Liver (tissue), 8 donors: ENCODE measurements at regions not wholly inside any gene's neighbourhood (a gene's known extent, or its start where the extent isn't known, plus 50 kb on each side); places are given as distances from the start of the nearest gene placed in this dataset.
"Not testable (repeated sequence)": the region's sequence is repeated elsewhere in the genome, so short reads cannot be mapped to it uniquely, and the experiment has no call there.

ENCODE experiments used
- DNase-seq: peaks from one replicate; pipeline ENCODE4 v3.0.0-alpha.2; 2017; ENCODE audit warnings: low spot score
- H3K27ac ChIP-seq, 2 donors: one replicate each; pipeline ENCODE4 v1.7.0; 2013; ENCODE audit warnings: inconsistent platforms in 2 of 2, low read length in 2 of 2, control low read depth in 1 of 2, low read depth in 1 of 2, mild to moderate bottlenecking in 1 of 2
- H3K27me3 ChIP-seq, 4 donors: one replicate each; pipeline versions ENCODE4 v1.6.1 to v1.7.0; 2013; ENCODE audit warnings: low read length in 3 of 4, inconsistent platforms in 1 of 4, mild to moderate bottlenecking in 1 of 4, moderate library complexity in 1 of 4; ENCODE audit not compliant: control insufficient read depth in 4 of 4, insufficient read depth in 4 of 4
- H3K36me3 ChIP-seq, 4 donors: one replicate each; pipeline versions ENCODE4 v1.6.1 to v1.7.0; 2013; ENCODE audit warnings: low read length in 3 of 4, mild to moderate bottlenecking in 3 of 4, low read depth in 1 of 4, moderate library complexity in 1 of 4; ENCODE audit not compliant: control insufficient read depth in 4 of 4, insufficient read depth in 3 of 4
- H3K4me1 ChIP-seq, 4 donors: one replicate each; pipeline versions ENCODE4 v1.6.1 to v1.7.0; 2013; ENCODE audit warnings: low read length in 3 of 4, mild to moderate bottlenecking in 3 of 4, moderate library complexity in 1 of 4; ENCODE audit not compliant: control insufficient read depth in 4 of 4, insufficient read depth in 4 of 4
- H3K4me3 ChIP-seq, 3 donors: one replicate each; pipeline versions ENCODE4 v1.6.1 to v1.7.0; 2013; ENCODE audit warnings: low read length in 3 of 3, control low read depth in 1 of 3, low read depth in 1 of 3, mild to moderate bottlenecking in 1 of 3
- H3K9ac ChIP-seq, 2 donors: one replicate each; pipeline ENCODE4 v1.7.0; 2013; ENCODE audit warnings: low read length in 2 of 2, mild to moderate bottlenecking in 2 of 2, moderate library complexity in 2 of 2, control low read depth in 1 of 2, low read depth in 1 of 2
- H3K9me3 ChIP-seq, 4 donors: one replicate each; pipeline versions ENCODE4 v1.6.1 to v1.7.0; 2013; ENCODE audit warnings: low read length in 3 of 4; ENCODE audit not compliant: control insufficient read depth in 4 of 4
- EGR1 ChIP-seq, 2 donors: IDR thresholded peaks; 2 replicates each; pipeline ENCODE4 v1.6.1; 2016 to 2018; ENCODE audit warnings: antibody characterized with exemption in 2 of 2, low read depth in 2 of 2
- FOXA2 ChIP-seq: IDR thresholded peaks from 2 replicates; pipeline ENCODE4 v1.6.1; 2016; ENCODE audit warnings: antibody characterized with exemption
- HNF4A ChIP-seq, 2 donors: conservative IDR thresholded peaks; 2 replicates each; pipeline ENCODE4 v1.6.1; 2016; ENCODE audit warnings: antibody characterized with exemption in 2 of 2, mild to moderate bottlenecking in 2 of 2
- HNF4G ChIP-seq: IDR thresholded peaks from 2 replicates; pipeline ENCODE4 v1.6.1; 2016; ENCODE audit warnings: antibody characterized with exemption
- JUND ChIP-seq, 2 donors: IDR thresholded peaks; 2 replicates each; pipeline ENCODE4 v1.6.1; 2016; ENCODE audit warnings: antibody characterized with exemption in 2 of 2
- NR2F2 ChIP-seq: IDR thresholded peaks from 2 replicates; pipeline ENCODE4 v1.6.1; 2016; ENCODE audit warnings: antibody characterized with exemption
- RAD21 ChIP-seq, 2 donors: IDR thresholded peaks; 2 replicates each; pipeline ENCODE4 v1.6.1; 2016; ENCODE audit warnings: antibody characterized with exemption in 2 of 2, mild to moderate bottlenecking in 2 of 2
- RXRA ChIP-seq, 2 donors: IDR thresholded peaks; 2 replicates each; pipeline ENCODE4 v1.6.1; 2017 to 2018; ENCODE audit warnings: antibody characterized with exemption in 2 of 2, mild to moderate bottlenecking in 1 of 2
- TAF1 ChIP-seq: conservative IDR thresholded peaks from 2 replicates; pipeline ENCODE4 v1.6.1; 2016; ENCODE audit warnings: antibody characterized with exemption, mild to moderate bottlenecking
- YY1 ChIP-seq: IDR thresholded peaks from 2 replicates; pipeline ENCODE4 v1.6.1; 2016; ENCODE audit warnings: antibody characterized with exemption, mild to moderate bottlenecking
- WGBS: extraction: QIAGEN DNeasy Blood & Tissue Kit; methylation state at CpG from one replicate; pipeline ENCODE4 v1.1.7; 2013; 5-methylcytosine and 5-hydroxymethylcytosine counted together
- TF ChIP-seq, protein P1 (sequence below): fragments of 150-350 bp; IDR thresholded peaks from 2 replicates; pipeline ENCODE4 v1.5.1; 2017; ENCODE audit warnings: improper control_type of control experiment, low read depth, low read length; ENCODE audit not compliant: missing input control
- TF ChIP-seq, protein P2 (sequence below): IDR thresholded peaks from 2 replicates; pipeline ENCODE4 v1.6.1; 2016; ENCODE audit warnings: antibody characterized with exemption
- TF ChIP-seq, protein P3 (sequence below): IDR thresholded peaks from 2 replicates; pipeline ENCODE4 v1.6.1; 2016; ENCODE audit warnings: antibody characterized with exemption
- TF ChIP-seq, protein P4 (sequence below): IDR thresholded peaks from 2 replicates; pipeline ENCODE4 v1.6.1; 2016; ENCODE audit warnings: antibody characterized with exemption
- donor health status: healthy.
- donor health status: healthy.
- donor health status: healthy.
- donor health status: healthy.
- donor health status: healthy.

DNA sequence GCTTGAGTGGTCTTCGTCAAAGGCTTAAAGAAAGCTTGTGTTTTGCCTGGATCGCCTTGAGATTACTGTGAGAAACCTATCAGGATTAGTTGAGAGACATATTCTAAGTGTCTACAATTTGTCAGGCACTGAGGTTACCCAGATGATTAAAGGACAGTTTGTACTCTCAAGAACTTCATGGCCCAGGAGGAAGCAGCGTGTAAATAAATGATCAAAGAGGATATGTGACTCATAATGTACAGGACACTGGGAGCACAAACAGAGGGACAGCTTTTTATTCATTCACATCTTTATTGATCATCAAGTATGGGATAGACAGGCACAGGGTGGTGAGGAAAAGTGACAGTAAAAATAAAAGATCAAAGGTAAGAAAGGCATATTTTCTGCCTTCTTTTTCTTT is 152.6 kb upstream of the FSHR start:
- DNase-seq: no peak

DNA sequence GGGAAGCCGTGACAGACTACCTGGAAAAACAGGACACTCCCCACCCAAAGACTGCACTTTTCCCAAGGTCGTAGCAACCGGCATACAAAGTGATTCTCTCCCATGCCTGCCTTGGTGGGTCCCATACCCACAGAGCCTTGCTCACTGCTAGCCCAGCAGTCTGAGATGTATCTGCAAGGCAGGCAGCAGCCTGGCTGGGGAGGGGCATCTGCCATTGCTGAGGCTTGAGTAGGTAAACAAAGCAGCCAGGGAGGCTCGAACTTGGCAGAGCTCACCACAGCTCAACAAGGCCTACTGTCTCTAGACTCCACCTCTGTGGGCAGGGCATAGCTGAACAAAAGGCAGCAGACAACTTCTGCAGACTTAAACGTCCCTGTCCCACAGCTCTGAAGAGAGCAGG is 144.4 kb upstream of the FSHR start:
- H3K27me3 ChIP-seq, H3K9me3 ChIP-seq, DNase-seq, H3K4me3 ChIP-seq, H3K4me1 ChIP-seq, H3K27ac ChIP-seq, H3K9ac ChIP-seq, H3K36me3 ChIP-seq: not testable (repeated sequence)
- 71% methylated on average over 5 of the region's 5 CpGs for WGBS

More for the DNA sequence above, 152.6 kb upstream of the FSHR start:
- no peak for TF ChIP-seq RXRA (IDR thresholded peaks at IDR 0.05)
- no peak for TF ChIP-seq JUND (IDR thresholded peaks at IDR 0.05)
- TF ChIP-seq YY1: no peak
- TF ChIP-seq, protein P1, sequence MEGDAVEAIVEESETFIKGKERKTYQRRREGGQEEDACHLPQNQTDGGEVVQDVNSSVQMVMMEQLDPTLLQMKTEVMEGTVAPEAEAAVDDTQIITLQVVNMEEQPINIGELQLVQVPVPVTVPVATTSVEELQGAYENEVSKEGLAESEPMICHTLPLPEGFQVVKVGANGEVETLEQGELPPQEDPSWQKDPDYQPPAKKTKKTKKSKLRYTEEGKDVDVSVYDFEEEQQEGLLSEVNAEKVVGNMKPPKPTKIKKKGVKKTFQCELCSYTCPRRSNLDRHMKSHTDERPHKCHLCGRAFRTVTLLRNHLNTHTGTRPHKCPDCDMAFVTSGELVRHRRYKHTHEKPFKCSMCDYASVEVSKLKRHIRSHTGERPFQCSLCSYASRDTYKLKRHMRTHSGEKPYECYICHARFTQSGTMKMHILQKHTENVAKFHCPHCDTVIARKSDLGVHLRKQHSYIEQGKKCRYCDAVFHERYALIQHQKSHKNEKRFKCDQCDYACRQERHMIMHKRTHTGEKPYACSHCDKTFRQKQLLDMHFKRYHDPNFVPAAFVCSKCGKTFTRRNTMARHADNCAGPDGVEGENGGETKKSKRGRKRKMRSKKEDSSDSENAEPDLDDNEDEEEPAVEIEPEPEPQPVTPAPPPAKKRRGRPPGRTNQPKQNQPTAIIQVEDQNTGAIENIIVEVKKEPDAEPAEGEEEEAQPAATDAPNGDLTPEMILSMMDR: no peak
- no peak for TF ChIP-seq HNF4G
- no peak for TF ChIP-seq EGR1 (IDR thresholded peaks at IDR 0.05; ENCODE audit: low read depth in 2 of 2)
- TF ChIP-seq TAF1: no peak
- TF ChIP-seq HNF4A (conservative IDR thresholded peaks at IDR 0.05): no peak
- TF ChIP-seq FOXA2: no peak
- TF ChIP-seq, protein P2, sequence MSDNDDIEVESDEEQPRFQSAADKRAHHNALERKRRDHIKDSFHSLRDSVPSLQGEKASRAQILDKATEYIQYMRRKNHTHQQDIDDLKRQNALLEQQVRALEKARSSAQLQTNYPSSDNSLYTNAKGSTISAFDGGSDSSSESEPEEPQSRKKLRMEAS: no peak
- TF ChIP-seq, protein P3, sequence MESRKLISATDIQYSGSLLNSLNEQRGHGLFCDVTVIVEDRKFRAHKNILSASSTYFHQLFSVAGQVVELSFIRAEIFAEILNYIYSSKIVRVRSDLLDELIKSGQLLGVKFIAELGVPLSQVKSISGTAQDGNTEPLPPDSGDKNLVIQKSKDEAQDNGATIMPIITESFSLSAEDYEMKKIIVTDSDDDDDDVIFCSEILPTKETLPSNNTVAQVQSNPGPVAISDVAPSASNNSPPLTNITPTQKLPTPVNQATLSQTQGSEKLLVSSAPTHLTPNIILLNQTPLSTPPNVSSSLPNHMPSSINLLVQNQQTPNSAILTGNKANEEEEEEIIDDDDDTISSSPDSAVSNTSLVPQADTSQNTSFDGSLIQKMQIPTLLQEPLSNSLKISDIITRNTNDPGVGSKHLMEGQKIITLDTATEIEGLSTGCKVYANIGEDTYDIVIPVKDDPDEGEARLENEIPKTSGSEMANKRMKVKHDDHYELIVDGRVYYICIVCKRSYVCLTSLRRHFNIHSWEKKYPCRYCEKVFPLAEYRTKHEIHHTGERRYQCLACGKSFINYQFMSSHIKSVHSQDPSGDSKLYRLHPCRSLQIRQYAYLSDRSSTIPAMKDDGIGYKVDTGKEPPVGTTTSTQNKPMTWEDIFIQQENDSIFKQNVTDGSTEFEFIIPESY: no peak
- TF ChIP-seq RAD21 (IDR thresholded peaks at IDR 0.05): no peak
- TF ChIP-seq NR2F2: no peak
- TF ChIP-seq, protein P4, sequence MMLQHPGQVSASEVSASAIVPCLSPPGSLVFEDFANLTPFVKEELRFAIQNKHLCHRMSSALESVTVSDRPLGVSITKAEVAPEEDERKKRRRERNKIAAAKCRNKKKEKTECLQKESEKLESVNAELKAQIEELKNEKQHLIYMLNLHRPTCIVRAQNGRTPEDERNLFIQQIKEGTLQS: no peak
- WGBS: 55% methylated on average over 3 of the region's 3 CpGs
- Histone ChIP-seq H3K27me3 (no peaks in the 10 kb centered on the region), H3K9ac (no peak overlapping the region), H3K9me3 (no peaks in the 10 kb centered on the region), H3K27ac (no peak overlapping the region), H3K36me3 (no peaks in the 10 kb centered on the region), H3K4me1 (no peaks in the 10 kb centered on the region), H3K4me3 (no peak overlapping the region)

DNA sequence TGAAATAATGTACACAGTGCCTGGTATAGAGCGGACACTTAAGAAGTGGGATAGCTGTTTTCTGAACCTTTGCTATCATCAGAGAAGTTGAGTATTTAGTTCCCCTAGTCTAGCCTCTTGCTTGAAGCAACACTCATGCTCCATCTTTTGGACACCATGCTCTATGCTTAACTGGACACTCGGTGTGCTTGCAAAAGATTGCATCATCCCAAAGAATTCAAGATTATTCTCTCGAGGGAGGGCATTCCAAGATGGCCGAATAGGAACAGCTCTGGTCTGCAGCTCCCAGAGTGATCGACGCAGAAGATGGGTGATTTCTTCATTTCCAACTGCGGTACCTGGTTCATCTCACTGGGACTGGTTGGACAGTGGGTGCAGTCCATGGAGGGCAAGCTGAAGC is 143.9 kb upstream of the FSHR start:
- whole genome bisulfite sequencing: 87% methylated on average over 7 of the region's 7 CpGs
- DNase-seq: no peak
- Histone ChIP-seq H3K9ac (no peak overlapping the region), H3K9me3 (no peaks in the 10 kb centered on the region), H3K27me3 (no peaks in the 10 kb centered on the region), H3K36me3 (no peaks in the 10 kb centered on the region), H3K4me1 (no peaks in the 10 kb centered on the region), H3K27ac (no peak overlapping the region), H3K4me3 (no peak overlapping the region)
- TF ChIP-seq, protein P2: no peak
